ENCODE measurements at regions not wholly inside any gene's neighbourhood (a gene's known extent, or its start where the extent isn't known, plus 50 kb on each side); places are given as distances from the start of the nearest gene placed in this dataset.
"Not testable (repeated sequence)": the region's sequence is repeated elsewhere in the genome, so short reads cannot be mapped to it uniquely, and the experiment has no call there.

DNA sequence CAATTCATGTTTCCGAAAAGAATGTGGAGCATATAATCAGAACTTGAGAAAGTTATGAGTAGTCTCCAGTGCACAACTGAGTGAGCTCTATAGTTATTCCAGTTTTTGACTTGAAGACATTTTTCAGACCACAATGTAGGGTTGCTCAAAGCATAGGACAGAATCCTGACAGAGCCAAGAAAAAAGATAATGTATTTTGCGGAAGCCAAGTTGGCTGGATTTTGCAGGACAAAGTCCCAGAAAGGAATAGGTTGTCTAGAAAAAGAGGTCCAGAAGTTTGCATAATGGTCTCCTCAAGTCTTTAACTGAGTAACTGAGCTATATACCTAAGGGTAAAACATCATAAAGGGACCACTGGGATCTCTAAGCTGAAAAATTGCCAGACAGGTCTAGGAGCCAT, 1028.0 kb downstream of the TAF11L14 start:
- H3K4me1 ChIP-seq: no peaks in the 10 kb centered on the region
- no peak overlapping the region for H3K4me3 ChIP-seq
- no peak for DNase-seq (ENCODE audit: low spot score in 2 of 2)
- no peaks in the 10 kb centered on the region for H3K27me3 ChIP-seq (ENCODE audit: low read depth)
- in situ Hi-C loops (cut with MboI; ENCODE audit: low sequenced_read_pairs): no loop called here
- no peaks in the 10 kb centered on the region for H3K36me3 ChIP-seq (replicated peaks)
- no peaks in the 10 kb centered on the region for H3K9me3 ChIP-seq

- H3K4me1 ChIP-seq; H3K27me3 ChIP-seq (ENCODE audit: low read depth); in situ Hi-C loops (cut with MboI; ENCODE audit: low sequenced_read_pairs); H3K9me3 ChIP-seq; H3K4me3 ChIP-seq; H3K36me3 ChIP-seq (replicated peaks); DNase-seq (ENCODE audit: low spot score in 2 of 2): not testable (repeated sequence)
These were observed 1040.0 kb downstream of the TAF11L14 start for GRCh38 chr5:18674212-18674611.

DNA sequence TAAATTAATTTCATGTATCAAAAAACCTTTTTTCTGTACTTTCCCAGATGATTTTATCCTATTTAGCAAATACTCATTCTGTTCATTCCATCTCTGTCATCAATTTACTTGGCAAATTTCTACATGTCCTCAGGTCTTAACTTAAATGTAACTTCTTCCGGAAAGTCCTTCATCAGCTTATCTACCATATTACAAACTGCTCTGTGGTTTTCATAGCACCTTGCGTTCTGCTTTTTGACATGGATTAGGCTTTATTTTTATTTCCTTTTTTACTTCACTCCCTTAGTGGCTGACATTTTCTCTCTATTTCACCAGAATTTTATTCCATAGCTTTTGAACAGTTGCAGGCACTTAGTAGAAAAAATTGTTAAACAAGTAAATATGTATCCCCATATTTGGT, 1040.8 kb downstream of the TAF11L14 start:
- no peaks in the 10 kb centered on the region for H3K4me1 ChIP-seq
- no peak for DNase-seq (ENCODE audit: low spot score in 2 of 2)
- H3K36me3 ChIP-seq (replicated peaks): no peaks in the 10 kb centered on the region
- H3K4me3 ChIP-seq: no peak overlapping the region
- in situ Hi-C loops (cut with MboI; ENCODE audit: low sequenced_read_pairs): no loop called here
- no peaks in the 10 kb centered on the region for H3K9me3 ChIP-seq
- no peaks in the 10 kb centered on the region for H3K27me3 ChIP-seq (ENCODE audit: low read depth)

DNA sequence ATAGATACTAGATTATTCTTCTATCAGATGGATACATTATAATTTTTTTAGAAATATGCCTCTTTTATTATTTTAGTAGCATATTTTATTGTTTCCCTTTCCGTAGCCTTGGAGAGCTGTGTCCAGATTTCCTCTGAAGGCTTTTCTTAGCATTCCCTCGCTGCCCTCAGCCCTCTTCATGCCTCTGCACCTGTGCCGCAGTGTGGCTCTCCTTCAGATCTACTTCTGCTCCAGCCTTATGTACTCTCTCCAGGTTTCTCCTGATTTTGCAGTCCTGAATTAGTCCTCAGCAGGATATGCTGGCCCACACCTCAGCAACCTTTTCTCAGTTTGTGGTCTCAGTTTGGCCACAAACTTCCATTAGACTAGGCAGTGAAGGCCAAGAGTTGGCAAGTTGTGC, 1052.0 kb downstream of the TAF11L14 start:
- in situ Hi-C loops (cut with MboI; ENCODE audit: low sequenced_read_pairs): no loop called here
- 0 out of 2 replicates have a peak, but pooled peaks cover 2% of the 10 kb centered on the region for H3K4me1 ChIP-seq

DNA sequence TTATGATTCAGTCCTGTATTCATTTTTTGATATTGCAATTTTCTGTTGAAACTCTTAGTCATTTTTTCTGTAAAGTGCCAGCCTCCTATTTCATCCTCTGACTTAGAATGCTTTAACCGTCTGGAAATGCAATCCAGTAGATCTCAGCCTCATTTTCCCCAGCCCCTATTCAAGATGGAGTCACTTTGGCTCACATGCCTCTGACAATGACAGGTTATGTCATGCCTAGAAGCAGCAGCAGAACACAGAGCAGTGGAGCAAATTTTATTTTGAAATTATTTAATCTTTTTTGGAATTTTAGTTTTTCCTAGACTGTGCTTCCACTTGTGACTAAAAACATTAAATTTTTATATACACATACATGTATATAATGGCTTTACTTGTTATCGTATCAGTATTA, 1053.2 kb downstream of the TAF11L14 start:
- Histone ChIP-seq H3K4me1 (0 out of 2 replicates have a peak, but pooled peaks cover 2% of the 10 kb centered on the region), H3K4me3 (no peak overlapping the region), H3K27me3 (ENCODE audit: low read depth) (no peaks in the 10 kb centered on the region), H3K9me3 (no peaks in the 10 kb centered on the region), H3K36me3 (replicated peaks) (no peaks in the 10 kb centered on the region)
- in situ Hi-C loops (cut with MboI; ENCODE audit: low sequenced_read_pairs): no loop called here
- no peak for DNase-seq (ENCODE audit: low spot score in 2 of 2)

More for the DNA sequence above, 1052.0 kb downstream of the TAF11L14 start:
- no peaks in the 10 kb centered on the region for H3K27me3 ChIP-seq (ENCODE audit: low read depth)
- DNase-seq (ENCODE audit: low spot score in 2 of 2): no peak
- H3K9me3 ChIP-seq: no peaks in the 10 kb centered on the region
- H3K4me3 ChIP-seq: no peak overlapping the region
- H3K36me3 ChIP-seq (replicated peaks): no peaks in the 10 kb centered on the region

DNA sequence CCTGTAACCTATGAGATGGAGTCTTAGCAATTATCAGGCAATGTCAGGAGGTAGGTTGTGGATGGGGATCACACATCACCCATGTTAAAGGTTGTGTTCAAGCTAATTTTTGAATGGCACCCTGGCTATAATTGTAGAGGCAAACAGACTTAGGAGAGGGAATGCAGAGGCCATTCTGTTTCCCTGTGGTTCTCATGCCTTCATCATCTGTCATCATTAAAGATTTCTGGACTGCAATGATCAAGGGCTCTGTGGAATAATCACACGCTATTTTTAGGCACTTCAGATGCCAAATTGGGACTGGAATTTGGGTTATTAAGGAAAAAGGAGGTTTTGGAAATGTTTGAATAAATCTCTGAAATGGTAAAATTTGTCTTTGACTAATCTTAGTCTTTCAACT, 1065.4 kb downstream of the TAF11L14 start:
- in situ Hi-C loops (cut with MboI; ENCODE audit: low sequenced_read_pairs): loop anchor here (5.0 kb wide), 1 partner anchor 232 kb away; no protein-coding TSS in a partner anchor

DNA sequence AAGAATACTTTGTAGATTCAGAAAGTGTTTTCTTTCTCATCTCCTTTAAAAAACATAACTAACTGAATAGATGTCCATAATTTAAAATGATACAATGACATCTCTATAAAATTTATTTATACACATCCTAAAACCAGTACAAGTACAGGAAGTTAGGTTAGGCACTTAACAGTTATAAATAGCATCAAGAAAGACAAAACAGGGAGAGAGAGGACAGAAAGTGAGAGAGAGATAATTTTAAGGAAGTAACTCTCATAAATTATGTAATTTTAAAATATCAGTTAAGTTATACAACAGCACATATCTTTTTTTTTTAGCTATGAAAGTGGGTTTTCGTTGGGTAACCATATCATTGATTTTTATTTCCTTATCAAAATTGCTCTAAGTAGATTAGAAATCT, 1068.6 kb downstream of the TAF11L14 start:
- DNase-seq (ENCODE audit: low spot score in 2 of 2): no peak

More for the DNA sequence above, 1065.4 kb downstream of the TAF11L14 start:
- Histone ChIP-seq H3K36me3 (replicated peaks) (no peaks in the 10 kb centered on the region), H3K4me3 (no peak overlapping the region), H3K4me1 (no peaks in the 10 kb centered on the region), H3K9me3 (no peaks in the 10 kb centered on the region), H3K27me3 (ENCODE audit: low read depth) (no peaks in the 10 kb centered on the region)
- no peak for DNase-seq (ENCODE audit: low spot score in 2 of 2)

DNA sequence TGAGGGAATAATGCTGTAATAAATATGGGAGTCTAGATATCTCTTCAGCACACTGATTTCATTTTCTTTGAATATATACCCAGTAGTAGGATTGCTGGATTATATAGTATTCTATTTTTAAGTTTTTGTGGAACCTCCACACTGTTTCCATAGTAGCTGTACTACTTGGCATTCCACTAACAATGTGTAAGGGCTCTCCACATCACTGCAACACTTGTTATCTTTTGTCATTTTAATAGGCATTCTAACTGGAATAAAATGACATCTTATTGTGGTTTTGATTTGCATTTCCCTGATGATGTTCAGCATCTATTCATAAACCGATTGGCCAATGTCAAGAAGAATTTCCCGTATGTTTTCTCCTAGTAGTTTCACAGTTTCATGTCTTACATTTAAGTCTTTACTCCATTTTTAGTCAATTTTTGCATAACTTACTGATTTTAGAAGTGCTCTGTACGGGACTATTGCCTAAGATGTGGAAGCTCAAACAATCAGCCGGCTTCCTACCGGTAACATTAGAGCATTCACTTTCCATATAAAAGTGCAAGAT, 1078.8 kb downstream of the TAF11L14 start:
- H3K27me3 ChIP-seq (ENCODE audit: low read depth): no peaks in the 10 kb centered on the region
- peak; percentile 10 to 85 for DNase-seq (ENCODE audit: low spot score in 2 of 2)
- H3K4me3 ChIP-seq: no peak overlapping the region
- in situ Hi-C loops (cut with MboI; ENCODE audit: low sequenced_read_pairs): no loop called here
- no peaks in the 10 kb centered on the region for H3K36me3 ChIP-seq (replicated peaks)
- peaks cover 13% of the 10 kb centered on the region for H3K4me1 ChIP-seq
- no peaks in the 10 kb centered on the region for H3K9me3 ChIP-seq

More for the DNA sequence above, 1068.6 kb downstream of the TAF11L14 start:
- H3K4me1 ChIP-seq: no peaks in the 10 kb centered on the region
- in situ Hi-C loops (cut with MboI; ENCODE audit: low sequenced_read_pairs): loop anchor here (5.0 kb wide), 1 partner anchor 236 kb away; no protein-coding TSS in a partner anchor
- H3K36me3 ChIP-seq (replicated peaks): no peaks in the 10 kb centered on the region
- no peak overlapping the region for H3K4me3 ChIP-seq
- H3K27me3 ChIP-seq (ENCODE audit: low read depth): no peaks in the 10 kb centered on the region
- no peaks in the 10 kb centered on the region for H3K9me3 ChIP-seq

DNA sequence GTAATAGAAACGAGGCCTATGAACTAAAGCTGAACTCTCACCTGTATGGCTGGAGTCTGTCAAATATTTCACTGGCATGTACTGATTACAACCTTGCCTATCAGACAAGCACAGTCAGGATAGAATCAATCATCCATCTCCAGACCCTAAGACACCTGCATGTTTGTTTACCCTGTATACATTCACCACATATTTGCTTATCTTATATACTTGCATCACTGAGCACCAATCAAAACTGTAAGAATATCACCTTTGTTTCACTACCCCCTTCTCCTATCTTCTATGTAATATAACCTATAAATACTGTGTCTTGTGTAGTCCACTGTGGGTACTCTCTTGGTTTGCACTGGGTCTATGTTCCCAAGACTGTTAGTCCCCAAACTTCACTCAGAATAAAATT, 1085.7 kb downstream of the TAF11L14 start:
- no peaks in the 10 kb centered on the region for H3K27me3 ChIP-seq (ENCODE audit: low read depth)
- no peaks in the 10 kb centered on the region for H3K9me3 ChIP-seq
- H3K4me1 ChIP-seq: no peaks in the 10 kb centered on the region
- in situ Hi-C loops (cut with MboI; ENCODE audit: low sequenced_read_pairs): no loop called here
- no peak overlapping the region for H3K4me3 ChIP-seq
- no peaks in the 10 kb centered on the region for H3K36me3 ChIP-seq (replicated peaks)
- no peak for DNase-seq (ENCODE audit: low spot score in 2 of 2)

GRCh38 chr5:18732556-18733479, 1098.6 kb downstream of the TAF11L14 start:
- Histone ChIP-seq H3K36me3 (replicated peaks) (no peaks in the 10 kb centered on the region), H3K4me3 (no peak overlapping the region), H3K4me1 (peaks cover 12% of the 10 kb centered on the region), H3K9me3 (no peaks in the 10 kb centered on the region), H3K27me3 (ENCODE audit: low read depth) (no peaks in the 10 kb centered on the region)
- in situ Hi-C loops (cut with MboI; ENCODE audit: low sequenced_read_pairs): no loop called here
- no peak for DNase-seq (ENCODE audit: low spot score in 2 of 2)

- no peaks in the 10 kb centered on the region for H3K27me3 ChIP-seq (ENCODE audit: low read depth)
- no peaks in the 10 kb centered on the region for H3K36me3 ChIP-seq (replicated peaks)
- H3K4me1 ChIP-seq: peaks cover 12% of the 10 kb centered on the region
- no peak overlapping the region for H3K4me3 ChIP-seq
- DNase-seq (ENCODE audit: low spot score in 2 of 2): peak; percentile 25 to 79
- no peaks in the 10 kb centered on the region for H3K9me3 ChIP-seq
- in situ Hi-C loops (cut with MboI; ENCODE audit: low sequenced_read_pairs): no loop called here
These were observed 1101.8 kb downstream of the TAF11L14 start for GRCh38 chr5:18736051-18736398.

DNA sequence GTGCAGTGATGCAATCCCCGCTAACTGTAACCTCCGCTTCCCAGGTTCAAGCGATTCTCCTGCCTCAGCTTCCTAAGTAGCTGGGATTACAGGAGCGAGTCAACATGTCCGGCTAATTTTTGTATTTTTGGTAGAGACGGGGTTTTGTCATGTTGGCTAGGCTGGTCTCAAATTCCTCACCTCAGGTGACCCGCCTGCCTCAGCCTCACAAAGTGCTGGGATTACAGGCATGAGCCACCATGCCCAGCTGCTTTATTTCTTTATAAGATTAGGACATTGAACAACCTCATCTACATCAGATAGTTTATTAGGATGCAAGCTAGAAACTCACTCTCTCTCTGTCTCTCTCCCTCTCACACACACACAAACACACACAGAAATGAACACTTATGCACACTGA, 1102.5 kb downstream of the TAF11L14 start:
- H3K27me3 ChIP-seq (ENCODE audit: low read depth); in situ Hi-C loops (cut with MboI; ENCODE audit: low sequenced_read_pairs); H3K4me3 ChIP-seq; H3K9me3 ChIP-seq; H3K36me3 ChIP-seq (replicated peaks): not testable (repeated sequence)
- peaks cover 12% of the 10 kb centered on the region for H3K4me1 ChIP-seq
- DNase-seq (ENCODE audit: low spot score in 2 of 2): peak in 1 of 2 experiments; percentile 10

DNA sequence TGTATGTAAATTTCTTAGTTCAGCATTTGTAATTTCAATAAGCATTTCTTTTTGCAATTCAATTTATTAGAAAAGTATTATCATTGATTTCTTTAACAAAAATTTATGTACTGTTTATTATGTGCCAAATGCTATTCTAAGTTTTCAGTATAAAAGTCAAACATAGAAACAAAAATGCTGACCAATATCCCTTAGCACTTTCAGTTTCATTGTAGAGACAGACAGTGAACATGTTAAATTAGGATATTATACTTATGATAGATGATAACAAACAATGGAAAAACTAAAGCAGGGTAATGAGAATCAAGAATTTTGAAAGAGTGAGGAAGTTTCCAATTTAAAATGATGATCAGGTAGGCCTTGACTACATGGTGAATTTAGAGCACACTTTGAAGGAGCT, 1106.0 kb downstream of the TAF11L14 start:
- Histone ChIP-seq H3K4me1 (peaks cover 11% of the 10 kb centered on the region), H3K9me3 (no peaks in the 10 kb centered on the region), H3K4me3 (no peak overlapping the region), H3K27me3 (ENCODE audit: low read depth) (no peaks in the 10 kb centered on the region), H3K36me3 (replicated peaks) (no peaks in the 10 kb centered on the region)
- DNase-seq (ENCODE audit: low spot score in 2 of 2): no peak
- in situ Hi-C loops (cut with MboI; ENCODE audit: low sequenced_read_pairs): no loop called here

GRCh38 chr5:18742830-18743229, 1108.6 kb downstream of the TAF11L14 start:
- Histone ChIP-seq H3K4me1 (peaks cover 8% of the 10 kb centered on the region), H3K4me3 (no peak overlapping the region), H3K9me3 (peaks cover 3% of the 10 kb centered on the region; the same call in 1 of the 2 replicates), H3K36me3 (replicated peaks) (no peaks in the 10 kb centered on the region), H3K27me3 (ENCODE audit: low read depth) (no peaks in the 10 kb centered on the region)
- DNase-seq (ENCODE audit: low spot score in 2 of 2): no peak
- in situ Hi-C loops (cut with MboI; ENCODE audit: low sequenced_read_pairs): no loop called here

Data from HAP-1 (cell line).